GM21529 (cell line): ENCODE measurements at regions not wholly inside any gene's neighbourhood (a gene's known extent, or its start where the extent isn't known, plus 50 kb on each side); places are given as distances from the start of the nearest gene placed in this dataset.

ENCODE experiments used
- ATAC-seq: cut with Tn5 transposase; IDR thresholded peaks from one replicate; pipeline ENCODE4 v1.9.1; 2021; ENCODE audit not compliant: unreplicated experiment

DNA sequence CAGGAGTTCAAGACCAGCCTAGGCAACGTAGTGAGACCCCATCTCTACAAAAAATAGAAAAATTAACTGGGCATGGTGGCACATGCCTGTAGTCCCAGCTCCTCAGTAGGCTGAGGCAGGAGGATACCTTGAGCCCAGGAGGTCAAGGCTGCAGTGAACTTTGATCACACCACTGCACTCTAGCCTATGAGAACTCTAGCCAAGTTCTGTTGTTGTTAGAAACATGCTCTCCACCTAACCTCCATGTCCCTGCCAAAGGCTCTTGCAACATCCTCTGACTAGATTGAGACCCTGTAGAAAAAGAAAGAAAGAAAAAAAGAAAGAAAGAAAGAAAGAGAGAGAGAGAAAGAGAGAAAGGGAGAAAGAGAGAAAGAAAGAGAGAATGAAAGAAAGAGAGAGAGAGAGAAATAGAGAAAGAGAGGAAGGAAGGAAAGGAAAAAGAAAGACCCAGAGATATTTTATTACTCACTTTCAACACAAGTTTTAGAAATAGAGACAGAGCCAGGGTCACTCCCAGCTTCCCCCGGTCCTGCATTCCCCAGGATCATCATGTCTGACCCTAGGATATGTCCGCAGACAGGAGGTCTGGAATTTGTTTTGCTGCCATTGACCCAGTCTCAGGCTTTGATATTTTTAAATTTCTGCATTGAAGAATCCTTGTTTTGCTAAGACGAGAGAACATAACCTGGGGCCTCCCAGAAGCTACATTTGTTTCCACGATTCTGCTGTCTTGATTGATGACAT lies 376.5 kb upstream of the CDH5 start:
- ATAC-seq = no peak

DNA sequence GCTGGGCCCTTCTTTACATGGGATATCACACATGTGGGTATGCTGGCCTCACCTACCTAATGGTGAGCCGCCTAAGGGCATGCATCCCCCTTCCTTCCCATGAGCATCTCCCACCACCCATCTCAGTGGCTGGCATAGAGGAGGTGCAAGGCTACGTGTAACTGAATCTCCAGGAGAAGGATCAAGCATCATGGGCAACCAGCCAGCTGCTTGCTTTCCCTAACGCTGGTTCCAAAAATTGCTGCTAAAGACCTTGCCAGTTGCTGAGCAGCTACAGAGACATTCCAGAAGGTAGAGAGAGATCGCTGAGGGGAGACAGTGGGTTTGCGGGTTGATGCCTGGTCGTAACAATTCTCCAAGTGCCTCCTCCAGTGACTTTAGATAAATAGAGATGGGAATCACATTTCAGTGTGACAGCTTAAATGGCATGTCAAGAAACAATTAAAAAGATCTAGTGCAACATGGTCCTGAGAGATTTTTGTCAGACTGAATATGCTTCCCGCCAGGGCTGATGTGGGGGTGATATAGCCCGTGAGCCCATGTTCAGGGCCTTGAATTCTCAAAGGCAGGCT lies 378.4 kb upstream of the CDH5 start:
- ATAC-seq = no peak

DNA sequence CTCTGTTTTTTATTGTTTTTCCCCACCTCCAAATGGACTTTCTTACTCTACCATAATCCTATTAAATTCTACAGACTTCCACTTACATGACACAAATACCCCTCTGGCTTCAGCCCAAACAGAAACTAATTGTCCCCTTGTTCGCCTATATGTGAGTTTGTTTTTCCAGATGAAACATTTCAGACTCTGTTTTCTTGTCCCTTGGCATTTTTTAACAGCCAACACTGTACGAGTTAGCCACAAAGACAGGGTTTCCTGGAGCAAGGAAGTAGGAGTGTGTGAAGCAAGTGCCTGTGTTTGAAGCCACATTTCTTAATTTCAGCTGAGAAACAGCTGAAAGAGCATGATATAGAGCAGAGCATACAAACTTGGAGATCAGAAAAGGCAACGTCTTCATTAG lies 382.2 kb upstream of the CDH5 start:
- ATAC-seq = no peak

DNA sequence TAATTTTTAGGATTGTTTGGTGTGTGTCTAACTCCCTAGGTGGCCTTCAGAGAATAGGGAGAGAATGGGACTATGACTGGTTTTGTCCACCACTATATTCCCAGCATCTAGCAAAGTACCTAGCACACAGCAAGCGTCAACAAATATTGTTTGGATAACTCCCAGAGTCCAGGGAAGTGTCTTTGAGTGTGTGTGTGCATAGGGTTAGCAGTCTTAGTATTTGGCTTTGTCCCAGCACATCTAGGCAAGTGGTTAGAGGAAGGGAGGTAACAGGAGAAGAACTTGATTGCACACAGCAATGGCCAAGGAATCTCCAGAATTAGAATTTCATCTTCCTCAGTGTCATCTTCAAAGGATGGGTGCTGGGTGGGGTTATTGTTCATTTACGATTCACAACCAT lies 385.4 kb upstream of the CDH5 start:
- ATAC-seq = no peak

DNA sequence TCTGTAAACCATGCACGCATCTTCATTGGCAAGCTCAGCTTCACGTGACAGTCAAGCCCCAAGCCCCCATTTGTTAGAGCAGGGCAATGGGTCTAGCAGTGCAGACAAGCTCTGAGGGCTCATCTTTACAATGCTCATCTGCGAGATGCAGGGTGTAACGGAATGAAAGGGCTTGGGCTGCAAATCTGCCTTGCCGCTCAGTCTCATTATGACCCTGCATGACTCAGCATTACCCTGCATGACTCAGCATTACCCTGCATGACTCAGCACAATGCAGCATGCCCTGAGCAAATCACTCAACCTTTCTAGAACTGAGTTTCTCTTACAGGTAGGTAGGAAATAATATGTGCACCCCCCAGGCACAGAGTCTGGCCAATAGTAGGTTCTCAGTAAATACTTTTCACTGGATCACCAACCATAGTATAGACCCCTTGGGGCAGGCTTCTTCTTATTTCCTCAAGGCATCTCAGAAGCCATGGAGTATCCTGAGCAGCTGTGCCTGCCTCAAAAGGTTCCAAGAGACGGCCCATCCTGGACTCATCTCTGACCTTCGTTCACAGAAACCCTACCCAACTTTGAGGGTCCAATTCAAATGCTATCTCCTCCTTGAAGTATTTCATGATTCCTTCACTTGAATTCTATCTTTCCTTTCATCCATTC lies 391.3 kb upstream of the CDH5 start:
- no peak for ATAC-seq

DNA sequence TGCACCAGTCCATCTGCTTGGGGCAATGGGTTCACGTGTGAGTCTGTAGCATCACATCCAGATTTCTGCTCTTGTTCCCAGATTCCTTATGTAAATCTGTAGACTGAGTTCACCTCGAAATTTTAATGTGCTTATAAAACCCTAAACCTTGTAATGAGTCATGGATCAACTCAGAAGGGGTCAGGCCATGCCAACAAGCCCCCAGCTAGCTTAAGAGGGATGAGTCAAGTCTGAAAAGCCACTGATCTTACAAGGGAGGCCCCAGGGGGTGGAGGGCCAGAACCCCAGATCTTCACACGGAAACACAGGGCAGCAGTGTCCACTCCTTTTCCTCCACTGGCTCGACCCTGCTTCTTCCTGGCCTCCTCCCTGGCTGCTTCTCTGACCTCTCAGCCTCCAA lies 399.1 kb upstream of the CDH5 start:
- ATAC-seq = no peak

DNA sequence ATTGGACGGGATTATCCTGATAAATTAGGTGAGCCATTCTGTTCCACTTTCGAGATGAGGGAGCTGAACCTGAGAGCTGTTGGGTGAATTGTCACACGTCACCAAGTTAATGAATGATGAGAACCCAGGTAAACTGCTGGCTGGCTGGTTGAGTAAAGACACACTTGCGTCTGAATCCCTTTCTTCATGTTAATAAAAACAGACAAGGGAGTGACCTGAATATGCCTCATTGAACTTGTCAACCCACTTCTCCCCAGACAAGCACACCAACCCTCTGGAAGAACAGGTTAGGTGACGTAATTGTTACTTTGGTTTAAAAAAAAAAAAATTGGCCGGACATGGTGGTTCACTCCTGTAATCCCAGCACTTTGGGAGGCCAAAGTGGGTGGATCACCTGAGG lies 400.9 kb upstream of the CDH5 start:
- no peak for ATAC-seq

DNA sequence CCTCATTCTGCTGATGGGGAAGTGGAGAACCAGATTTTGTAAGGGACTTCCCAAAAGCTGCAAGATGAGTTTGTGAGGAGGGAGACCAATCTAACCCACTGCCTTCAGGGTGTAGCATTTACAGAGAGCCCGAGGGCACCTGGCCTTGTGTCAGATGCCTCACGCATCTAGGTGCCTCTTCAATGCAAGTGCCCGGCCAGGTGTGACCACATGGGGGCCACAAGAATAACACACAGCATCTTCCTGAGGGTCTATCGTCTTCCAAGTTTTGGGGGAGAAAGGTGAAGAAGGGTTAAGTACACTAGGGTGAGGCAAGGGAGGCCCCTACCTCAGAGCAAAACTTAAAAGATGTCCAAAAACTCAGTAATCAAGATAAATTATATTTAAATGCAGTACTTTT lies 401.7 kb upstream of the CDH5 start:
- ATAC-seq = no peak

DNA sequence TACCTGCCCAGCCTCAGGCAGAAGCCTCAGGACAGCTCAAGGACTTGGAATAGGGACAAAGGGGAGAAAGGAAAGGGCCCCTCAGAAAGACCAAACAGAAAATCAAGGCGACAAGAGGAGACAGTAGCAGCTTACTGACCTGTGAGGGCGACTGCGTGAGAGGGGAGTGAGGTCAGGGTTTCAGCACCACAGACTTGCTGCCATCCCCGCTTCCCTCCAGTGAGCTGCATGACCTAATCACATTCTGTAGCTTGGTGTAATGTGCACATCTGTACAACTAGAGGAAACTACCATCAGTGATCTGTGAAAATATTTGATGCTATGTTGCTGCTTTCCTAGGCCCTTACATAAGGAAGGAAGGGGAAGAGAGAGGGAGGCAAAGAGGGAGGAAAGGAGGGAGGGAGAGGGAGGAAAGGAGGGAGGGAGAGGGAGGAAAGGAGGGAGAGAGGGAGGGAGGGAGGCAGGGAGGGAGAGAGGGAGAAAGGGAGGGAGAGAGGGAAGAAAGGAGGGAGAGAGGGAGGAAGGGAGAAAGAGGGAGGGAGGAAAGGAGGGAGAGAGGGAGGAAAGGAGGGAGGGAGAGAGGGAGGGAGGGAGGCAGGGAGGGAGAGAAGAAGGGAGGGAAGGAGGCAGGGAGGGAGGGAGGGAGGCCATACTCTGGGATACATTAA lies 404.9 kb upstream of the CDH5 start:
- no peak for ATAC-seq

DNA sequence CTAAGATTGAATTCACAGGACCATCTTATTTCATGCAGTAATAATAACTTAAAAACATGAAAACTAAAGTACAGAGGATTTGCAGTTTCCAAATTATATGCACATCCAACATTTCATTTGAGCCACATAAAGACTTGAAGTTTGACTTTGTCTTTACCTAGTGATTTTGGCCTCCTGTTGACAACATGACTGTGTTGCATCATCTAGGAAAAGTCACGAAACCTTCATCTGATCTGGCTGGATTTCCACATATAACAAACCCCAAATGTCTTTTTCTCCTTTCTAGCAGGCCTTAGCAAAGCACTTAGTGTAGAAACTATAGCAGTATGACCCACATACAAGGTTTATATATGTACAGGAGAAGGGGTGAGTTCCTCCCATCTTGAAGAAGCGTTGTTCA lies 406.5 kb upstream of the CDH5 start:
- ATAC-seq = no peak

DNA sequence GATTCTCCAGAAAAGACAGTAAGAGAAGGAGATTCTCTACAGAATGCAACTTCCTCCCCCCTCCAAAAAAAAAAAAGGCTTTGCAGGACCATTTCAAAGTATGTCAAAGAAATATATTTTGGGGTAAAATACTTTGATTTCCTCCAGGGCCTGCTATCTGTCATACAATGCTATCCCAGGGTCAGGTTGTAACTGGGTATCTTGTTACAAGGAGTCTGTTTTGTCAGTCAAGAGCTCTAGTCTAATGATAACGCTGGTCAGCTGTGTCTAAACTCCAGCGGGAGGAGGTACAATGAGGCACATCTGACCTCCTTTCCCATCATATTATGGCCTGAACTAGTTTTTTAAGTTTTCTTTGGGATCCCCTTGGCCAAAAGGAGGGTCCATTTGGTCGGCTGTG lies 408.4 kb upstream of the CDH5 start:
- ATAC-seq = no peak

DNA sequence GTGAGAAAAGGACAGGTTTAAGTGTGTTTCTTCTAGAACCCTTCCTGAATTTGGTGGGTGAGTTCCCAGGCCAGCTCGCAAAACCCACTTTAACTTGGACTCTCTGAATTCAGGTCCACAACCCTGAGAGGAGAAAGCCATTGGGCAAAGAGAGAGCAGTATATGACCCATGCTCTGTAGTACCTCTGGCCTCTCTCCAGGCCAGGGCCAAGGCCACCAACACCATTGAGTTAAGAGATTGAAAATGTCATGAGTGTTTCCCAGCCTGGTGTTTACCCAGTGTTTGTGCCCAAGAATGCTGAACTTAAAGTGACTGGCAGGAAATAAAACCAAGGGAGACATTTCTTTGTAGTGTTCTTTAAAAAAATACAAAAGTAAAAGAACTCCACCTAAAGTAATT lies 410.4 kb upstream of the CDH5 start:
- no peak for ATAC-seq

DNA sequence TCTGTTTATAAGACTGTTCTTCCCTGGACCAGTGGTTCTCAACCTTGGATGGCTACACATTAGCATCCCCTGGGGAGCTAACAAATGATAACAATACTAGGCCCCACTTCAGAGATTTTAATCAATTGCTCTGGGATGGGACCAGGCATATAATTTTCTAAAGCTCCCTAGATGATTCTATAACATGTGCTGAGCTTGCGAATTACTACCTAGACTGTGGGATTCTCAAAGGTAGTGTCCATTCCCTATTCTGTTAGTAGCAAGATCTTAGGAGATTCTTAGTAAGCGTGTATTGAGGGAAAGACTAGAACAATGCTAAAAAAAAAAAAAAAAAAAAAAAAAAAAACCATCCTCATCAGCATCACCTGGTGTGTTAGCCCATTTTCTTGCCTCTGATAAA lies 412.0 kb upstream of the CDH5 start:
- no peak for ATAC-seq

DNA sequence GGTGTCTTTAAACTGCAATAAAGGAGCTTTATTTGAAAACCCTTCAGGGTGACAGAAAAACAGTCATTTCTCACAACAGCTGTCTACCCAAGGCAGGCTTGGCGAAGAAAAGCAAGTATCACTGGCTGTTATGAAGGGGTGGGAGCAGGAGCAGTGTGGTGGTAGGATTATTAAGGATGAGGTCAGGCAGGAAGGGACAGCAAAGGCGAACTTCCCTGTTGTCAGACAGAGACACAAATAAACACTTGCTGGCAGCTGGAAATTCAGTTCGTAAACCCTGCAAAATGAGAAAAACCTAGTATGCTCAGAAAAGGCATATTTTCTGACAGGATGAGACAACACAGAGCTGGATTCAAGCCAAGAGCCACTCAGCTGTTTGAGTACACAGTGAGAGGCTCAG lies 416.3 kb upstream of the CDH5 start:
- no peak for ATAC-seq

DNA sequence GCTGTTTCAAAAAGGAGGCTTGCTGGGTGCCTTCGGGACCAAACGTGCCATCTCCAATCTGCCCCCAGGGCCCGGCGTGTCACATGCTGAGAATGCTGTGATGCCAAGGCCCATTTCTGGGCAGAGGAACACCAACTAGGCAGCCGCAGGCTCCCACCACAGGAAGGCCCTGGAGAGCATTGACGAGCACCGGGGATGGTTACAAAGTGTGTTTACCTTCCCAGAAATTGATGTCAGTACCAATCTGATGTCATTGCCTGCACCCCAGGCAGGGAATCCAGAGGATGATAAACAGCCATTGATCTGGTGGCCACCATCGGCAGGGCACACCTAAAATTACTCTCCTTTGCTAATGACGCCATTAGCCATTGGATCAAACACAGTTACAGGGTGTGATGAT lies 418.1 kb upstream of the CDH5 start:
- ATAC-seq = no peak

DNA sequence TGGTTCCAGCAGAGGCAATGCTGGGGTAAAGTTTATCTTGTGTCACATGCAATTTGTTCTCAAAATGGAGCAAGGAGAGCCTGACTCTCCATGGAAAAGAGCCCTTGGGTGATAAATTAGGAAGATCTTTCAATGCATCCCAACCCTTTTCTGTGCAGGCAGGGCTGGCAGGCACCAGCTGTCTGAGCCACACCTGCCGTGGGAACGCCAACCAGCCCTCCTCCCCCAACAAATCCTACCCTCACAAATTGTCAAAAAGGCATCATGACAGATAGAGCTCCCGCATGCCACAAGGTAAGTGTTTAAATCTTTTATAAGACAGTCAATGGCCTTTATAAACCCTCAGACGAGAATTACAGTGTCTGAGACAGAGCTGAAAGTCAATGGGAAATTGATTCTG lies 418.5 kb upstream of the CDH5 start:
- ATAC-seq = no peak

DNA sequence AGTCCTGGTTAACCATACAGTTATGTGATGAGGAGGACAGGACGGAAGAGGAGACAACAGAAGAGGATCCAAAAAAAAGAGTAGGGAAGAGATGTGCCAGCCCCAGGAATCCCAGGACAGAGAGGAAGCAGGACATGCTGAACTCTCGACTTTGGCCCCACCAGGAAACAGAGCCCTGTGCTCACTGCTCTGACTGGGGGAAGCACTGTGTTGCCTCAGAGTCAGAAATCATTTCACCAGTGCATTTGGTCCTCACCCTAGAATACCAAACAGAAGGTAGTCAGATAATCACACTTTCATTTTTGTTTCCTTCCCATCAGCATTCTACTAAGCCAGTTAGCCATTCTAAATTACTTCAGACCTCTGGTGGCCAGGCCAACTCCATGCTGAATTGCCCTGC lies 421.0 kb upstream of the CDH5 start:
- ATAC-seq = no peak

DNA sequence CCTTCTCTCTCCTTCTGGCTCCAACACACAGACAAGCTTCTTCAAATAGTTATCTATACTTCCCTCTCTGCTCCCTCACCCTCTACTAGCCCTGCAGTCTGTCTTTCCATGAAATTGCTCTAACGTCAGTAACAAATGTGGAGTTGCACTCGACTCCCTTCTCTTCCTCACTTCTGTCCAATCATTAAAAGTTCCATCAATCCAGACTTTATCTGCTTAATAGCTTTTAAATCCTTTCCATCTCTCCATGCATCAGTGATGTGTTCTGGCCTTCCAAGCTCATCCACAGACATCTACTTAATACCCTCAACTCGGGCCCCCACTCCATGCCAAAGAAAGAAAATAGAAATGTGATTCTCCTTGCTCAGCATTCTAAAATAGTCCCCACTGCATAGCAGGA lies 422.1 kb upstream of the CDH5 start:
- ATAC-seq = no peak

DNA sequence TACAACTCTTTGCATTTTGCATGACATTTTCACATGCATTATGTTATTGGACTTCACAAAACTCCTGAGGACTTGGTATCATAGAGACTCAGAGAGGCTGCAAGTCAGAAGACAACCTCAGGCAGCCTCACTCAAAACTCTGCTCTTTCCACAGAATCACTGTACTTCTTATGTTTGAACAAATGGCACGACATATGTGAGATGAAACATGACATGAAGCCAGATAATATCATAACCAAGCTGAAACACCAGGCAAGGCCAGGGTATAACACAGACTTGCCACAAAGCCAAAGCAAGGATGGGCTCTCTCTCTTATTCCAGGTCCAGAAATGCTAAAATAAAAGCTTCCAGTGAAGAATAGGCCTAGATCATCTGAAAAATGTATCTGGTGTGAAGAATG lies 425.8 kb upstream of the CDH5 start:
- ATAC-seq = no peak

DNA sequence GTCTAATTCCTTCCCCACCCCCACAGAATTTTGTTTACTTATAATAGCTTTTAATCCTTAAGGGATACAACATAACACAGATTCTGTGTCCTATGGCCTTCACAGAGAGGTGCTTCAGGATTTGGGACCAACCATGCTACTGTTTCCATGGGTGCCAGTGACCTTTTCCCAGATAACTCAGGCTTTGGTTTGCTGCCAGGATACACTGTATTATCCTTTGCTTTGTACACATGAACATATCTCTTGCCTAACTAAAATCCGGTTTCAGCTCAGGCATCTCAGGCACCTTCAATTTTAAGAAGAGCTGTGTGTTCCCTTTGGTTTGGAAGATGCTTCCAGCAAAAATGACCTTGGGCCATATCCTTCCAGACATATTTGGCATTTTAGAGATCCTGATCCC lies 428.4 kb upstream of the CDH5 start:
- no peak for ATAC-seq

DNA sequence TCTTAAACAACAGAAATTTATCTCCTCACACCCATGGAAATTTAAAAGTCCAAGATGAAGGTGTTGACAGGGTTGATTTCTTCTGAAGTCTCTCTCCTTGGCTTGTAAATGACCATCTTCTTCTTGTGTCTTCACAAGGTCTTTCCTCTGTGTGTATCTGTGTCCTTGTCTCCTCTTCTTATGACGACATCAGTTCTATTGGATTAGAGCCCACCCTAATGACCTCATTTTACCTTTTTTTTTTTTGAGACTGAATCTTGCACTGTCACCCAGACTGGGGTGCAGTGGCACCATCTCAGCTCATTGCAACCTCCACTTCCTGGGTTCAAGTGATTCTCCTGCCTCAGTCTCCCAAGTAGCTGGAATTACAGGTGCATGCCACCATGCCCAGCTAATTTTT lies 429.0 kb upstream of the CDH5 start:
- ATAC-seq = no peak

DNA sequence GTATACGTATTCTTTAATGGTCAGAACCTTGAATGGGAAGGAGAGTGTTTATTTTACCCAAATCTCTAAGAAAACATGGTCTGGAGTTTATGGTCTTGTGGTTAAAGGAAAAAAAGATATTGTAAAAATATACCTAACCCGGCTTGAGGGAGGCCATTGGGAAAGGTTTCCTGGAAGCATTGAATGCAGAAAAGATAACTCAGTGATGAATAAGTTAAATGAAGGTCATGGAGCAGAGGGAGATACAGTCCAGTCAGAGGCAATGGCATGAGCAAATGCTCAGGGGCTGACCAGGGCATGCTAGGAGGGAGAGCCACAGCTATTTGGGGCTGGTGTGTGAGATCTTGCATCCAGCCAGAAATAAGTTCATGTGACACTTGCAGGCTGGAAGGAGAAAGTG lies 430.4 kb upstream of the CDH5 start:
- ATAC-seq = no peak
